ENCODE measurements at regions not wholly inside any gene's neighbourhood (a gene's known extent, or its start where the extent isn't known, plus 50 kb on each side); places are given as distances from the start of the nearest gene placed in this dataset.

DNA sequence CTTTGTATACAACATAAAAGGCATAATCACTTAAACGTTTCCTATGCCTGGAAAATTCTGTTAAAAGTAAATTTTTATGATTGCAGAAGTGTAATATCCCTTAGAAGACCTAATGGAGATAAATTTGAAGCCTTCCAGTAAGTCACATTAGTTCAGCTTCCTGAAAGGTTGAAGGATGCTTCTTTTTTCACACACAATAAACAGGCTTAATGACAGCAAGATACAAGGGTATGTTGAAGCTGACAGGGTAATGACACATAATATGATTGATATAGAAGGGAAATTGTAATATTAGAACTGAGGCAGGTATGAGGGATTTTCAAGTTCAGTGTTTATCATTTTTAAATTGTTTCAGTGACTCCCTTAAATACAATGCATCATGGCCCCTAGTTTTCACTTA, 161.8 kb upstream of the NAALADL2 start:
- DNase-seq (ENCODE audit: low spot score), result no peak
- Histone ChIP-seq H3K4me3 (ENCODE audit: severe bottlenecking) (no peak overlapping the region), H3K36me3 (ENCODE audit: low read depth) (no peaks in the 10 kb centered on the region), H3K27ac (ENCODE audit: poor library complexity, severe bottlenecking) (no peak overlapping the region), H3K4me1 (ENCODE audit: insufficient read depth, poor library complexity, severe bottlenecking) (no peaks in the 10 kb centered on the region), H3K27me3 (ENCODE audit: insufficient read depth, poor library complexity, severe bottlenecking) (no peaks in the 10 kb centered on the region), H3K9me3 (ENCODE audit: severe bottlenecking) (no peaks in the 10 kb centered on the region)
- no peak for ATAC-seq (ENCODE audit: low read depth)
- TF ChIP-seq, protein P1, sequence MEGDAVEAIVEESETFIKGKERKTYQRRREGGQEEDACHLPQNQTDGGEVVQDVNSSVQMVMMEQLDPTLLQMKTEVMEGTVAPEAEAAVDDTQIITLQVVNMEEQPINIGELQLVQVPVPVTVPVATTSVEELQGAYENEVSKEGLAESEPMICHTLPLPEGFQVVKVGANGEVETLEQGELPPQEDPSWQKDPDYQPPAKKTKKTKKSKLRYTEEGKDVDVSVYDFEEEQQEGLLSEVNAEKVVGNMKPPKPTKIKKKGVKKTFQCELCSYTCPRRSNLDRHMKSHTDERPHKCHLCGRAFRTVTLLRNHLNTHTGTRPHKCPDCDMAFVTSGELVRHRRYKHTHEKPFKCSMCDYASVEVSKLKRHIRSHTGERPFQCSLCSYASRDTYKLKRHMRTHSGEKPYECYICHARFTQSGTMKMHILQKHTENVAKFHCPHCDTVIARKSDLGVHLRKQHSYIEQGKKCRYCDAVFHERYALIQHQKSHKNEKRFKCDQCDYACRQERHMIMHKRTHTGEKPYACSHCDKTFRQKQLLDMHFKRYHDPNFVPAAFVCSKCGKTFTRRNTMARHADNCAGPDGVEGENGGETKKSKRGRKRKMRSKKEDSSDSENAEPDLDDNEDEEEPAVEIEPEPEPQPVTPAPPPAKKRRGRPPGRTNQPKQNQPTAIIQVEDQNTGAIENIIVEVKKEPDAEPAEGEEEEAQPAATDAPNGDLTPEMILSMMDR (IDR thresholded peaks at IDR 0.05; ENCODE audit: poor library complexity, severe bottlenecking), result no peak

DNA sequence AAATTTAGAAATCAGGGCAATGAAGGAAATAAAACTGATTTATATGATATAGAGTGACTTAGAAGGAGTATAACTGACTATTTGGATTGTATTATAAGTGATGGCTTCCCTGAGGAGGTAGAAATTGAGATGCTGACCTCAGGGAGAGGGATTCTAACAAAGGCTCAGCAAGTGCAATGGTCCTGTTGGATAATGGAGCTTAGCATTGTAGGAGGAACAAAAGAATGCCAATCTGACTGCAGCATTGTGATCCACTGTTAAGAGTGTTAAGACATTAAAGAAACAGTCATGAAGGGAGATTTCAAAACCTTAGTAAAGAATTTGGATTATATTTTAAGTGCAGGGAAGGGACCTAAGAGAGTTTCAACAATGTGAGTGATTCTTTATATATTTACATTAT, 158.4 kb upstream of the NAALADL2 start:
- no peaks in the 10 kb centered on the region for H3K4me1 ChIP-seq (ENCODE audit: insufficient read depth, poor library complexity, severe bottlenecking)
- TF ChIP-seq, protein P1 (IDR thresholded peaks at IDR 0.05; ENCODE audit: poor library complexity, severe bottlenecking), result no peak
- H3K9me3 ChIP-seq (ENCODE audit: severe bottlenecking), result no peaks in the 10 kb centered on the region
- H3K27ac ChIP-seq (ENCODE audit: poor library complexity, severe bottlenecking), result no peak overlapping the region
- DNase-seq (ENCODE audit: low spot score), result no peak
- ATAC-seq (ENCODE audit: low read depth), result no peak
- no peaks in the 10 kb centered on the region for H3K36me3 ChIP-seq (ENCODE audit: low read depth)
- H3K27me3 ChIP-seq (ENCODE audit: insufficient read depth, poor library complexity, severe bottlenecking), result no peaks in the 10 kb centered on the region
- no peak overlapping the region for H3K4me3 ChIP-seq (ENCODE audit: severe bottlenecking)

DNA sequence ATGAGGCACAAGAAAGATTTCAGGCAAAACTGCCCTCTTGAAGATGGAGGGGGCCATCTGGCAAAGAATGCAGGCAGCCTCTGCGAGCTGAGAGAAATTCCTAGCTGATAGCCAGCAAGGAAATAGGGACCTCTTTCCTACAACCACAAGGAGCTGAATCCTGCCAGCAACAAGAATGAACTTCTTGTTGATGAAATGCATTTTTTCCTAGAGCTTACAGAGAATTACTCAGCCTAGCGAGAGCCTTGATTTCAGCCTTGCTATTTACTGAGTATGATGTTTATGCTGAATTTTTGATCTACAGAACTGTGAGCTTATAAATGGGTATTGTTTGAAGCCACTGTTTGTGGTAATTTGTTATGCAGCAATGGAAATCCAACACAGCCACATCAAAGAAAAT, 148.5 kb upstream of the NAALADL2 start:
- no peak for ATAC-seq (ENCODE audit: low read depth)
- Histone ChIP-seq H3K4me3 (ENCODE audit: severe bottlenecking) (no peak overlapping the region), H3K4me1 (ENCODE audit: insufficient read depth, poor library complexity, severe bottlenecking) (no peaks in the 10 kb centered on the region), H3K27me3 (ENCODE audit: insufficient read depth, poor library complexity, severe bottlenecking) (no peaks in the 10 kb centered on the region), H3K27ac (ENCODE audit: poor library complexity, severe bottlenecking) (no peak overlapping the region), H3K9me3 (ENCODE audit: severe bottlenecking) (no peaks in the 10 kb centered on the region), H3K36me3 (ENCODE audit: low read depth) (no peaks in the 10 kb centered on the region)
- DNase-seq (ENCODE audit: low spot score), result no peak
- TF ChIP-seq, protein P1 (IDR thresholded peaks at IDR 0.05; ENCODE audit: poor library complexity, severe bottlenecking), result no peak

DNA sequence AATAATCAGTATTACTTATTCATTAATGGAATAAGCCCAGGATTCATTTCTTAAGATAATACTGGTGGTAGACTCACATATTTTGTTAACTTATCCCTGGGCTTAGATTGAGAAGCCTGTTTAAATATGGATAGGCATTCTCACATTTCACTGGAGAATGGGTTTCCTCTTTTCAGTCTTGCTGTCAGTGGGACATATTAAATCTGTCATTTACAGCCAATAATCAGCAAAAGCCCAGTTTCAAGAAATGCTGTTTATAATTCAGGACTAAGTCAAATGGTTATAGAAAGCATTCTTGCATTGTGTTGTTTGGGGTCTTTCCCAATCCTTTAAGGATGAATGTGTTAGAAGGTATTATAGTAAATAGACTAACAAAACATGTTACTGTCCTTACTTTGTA, 143.7 kb upstream of the NAALADL2 start:
- no peak overlapping the region for H3K4me3 ChIP-seq (ENCODE audit: severe bottlenecking)
- no peak overlapping the region for H3K27ac ChIP-seq (ENCODE audit: poor library complexity, severe bottlenecking)
- H3K36me3 ChIP-seq (ENCODE audit: low read depth), result no peaks in the 10 kb centered on the region
- no peaks in the 10 kb centered on the region for H3K4me1 ChIP-seq (ENCODE audit: insufficient read depth, poor library complexity, severe bottlenecking)
- no peaks in the 10 kb centered on the region for H3K27me3 ChIP-seq (ENCODE audit: insufficient read depth, poor library complexity, severe bottlenecking)
- ATAC-seq (ENCODE audit: low read depth), result no peak
- no peaks in the 10 kb centered on the region for H3K9me3 ChIP-seq (ENCODE audit: severe bottlenecking)
- no peak for DNase-seq (ENCODE audit: low spot score)
- TF ChIP-seq, protein P1 (IDR thresholded peaks at IDR 0.05; ENCODE audit: poor library complexity, severe bottlenecking), result no peak

DNA sequence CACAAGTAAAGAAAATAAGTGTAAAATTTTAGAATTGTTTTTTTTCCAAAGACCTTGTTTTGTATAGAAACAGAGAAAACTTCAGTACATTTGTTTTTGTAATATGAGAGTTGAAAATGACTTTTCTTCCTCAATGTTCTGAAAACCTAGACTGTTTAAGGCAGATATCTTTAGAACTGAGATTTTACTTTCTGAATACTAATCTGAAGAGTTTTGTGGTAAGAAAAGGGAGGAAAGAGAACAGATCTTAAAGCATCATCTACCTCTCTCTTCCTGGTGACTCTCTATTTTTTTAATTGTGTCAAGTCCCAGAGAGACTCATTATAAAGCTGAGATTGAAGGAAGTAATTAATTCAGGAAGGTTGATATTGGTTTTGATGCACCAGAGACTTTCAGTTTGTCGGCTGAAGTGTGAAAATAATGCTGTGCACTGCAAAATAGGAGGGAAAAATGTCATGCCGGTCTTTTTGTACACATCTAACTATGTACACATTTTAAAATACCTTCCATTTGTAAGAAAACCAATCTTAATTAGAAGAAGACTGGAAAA, 142.1 kb upstream of the NAALADL2 start:
- TF ChIP-seq, protein P1 (IDR thresholded peaks at IDR 0.05; ENCODE audit: poor library complexity, severe bottlenecking), result no peak
- Histone ChIP-seq H3K27ac (ENCODE audit: poor library complexity, severe bottlenecking) (no peak overlapping the region), H3K27me3 (ENCODE audit: insufficient read depth, poor library complexity, severe bottlenecking) (no peaks in the 10 kb centered on the region), H3K36me3 (ENCODE audit: low read depth) (no peaks in the 10 kb centered on the region), H3K4me1 (ENCODE audit: insufficient read depth, poor library complexity, severe bottlenecking) (no peaks in the 10 kb centered on the region), H3K9me3 (ENCODE audit: severe bottlenecking) (no peaks in the 10 kb centered on the region), H3K4me3 (ENCODE audit: severe bottlenecking) (no peak overlapping the region)
- DNase-seq (ENCODE audit: low spot score) (no peak), ATAC-seq (ENCODE audit: low read depth) (no peak)

All from RWPE2 (cell line).